ENCODE measurements at regions not wholly inside any gene's neighbourhood (a gene's known extent, or its start where the extent isn't known, plus 50 kb on each side); places are given as distances from the start of the nearest gene placed in this dataset.

- no peak overlapping the region for H2BK5ac ChIP-seq (ENCODE audit: low read length)
- peaks cover 2 to 7% of the 10 kb centered on the region in 2 donors for H3K4me1 ChIP-seq (ENCODE audit: control insufficient read depth in 2 of 2, insufficient read depth in 1 of 2, low read depth in 1 of 2, low read length in 2 of 2)
- no peak overlapping the region for H3K23ac ChIP-seq (ENCODE audit: low read depth, low read length, poor library complexity)
- H3K79me1 ChIP-seq (ENCODE audit: low read depth, low read length), result no peaks in the 10 kb centered on the region
- H3K4ac ChIP-seq (ENCODE audit: low read length), result no peak overlapping the region
- no peak overlapping the region for H2BK120ac ChIP-seq (ENCODE audit: low read depth, low read length)
- no peak overlapping the region for H2BK15ac ChIP-seq (ENCODE audit: low read length)
- no peak overlapping the region for H2AFZ ChIP-seq (ENCODE audit: low read length)
- WGBS, 2 donors (ENCODE audit: extremely low coverage in 2 of 2, insufficient read length in 2 of 2, insufficient replicate concordance in 1 of 2), result no CpG with 5 or more reads among the region's 5 CpGs
- H3K9me3 ChIP-seq (replicated peaks in 1 of 2; ENCODE audit: control insufficient read depth in 2 of 2, insufficient read depth in 1 of 2, low read depth in 1 of 2, low read length in 2 of 2), result no peaks in the 10 kb centered on the region
- no peaks in the 10 kb centered on the region for H3K36me3 ChIP-seq (replicated peaks in 1 of 2; ENCODE audit: control insufficient read depth in 2 of 2, insufficient read depth in 2 of 2, low read length in 2 of 2)
- no peaks in the 10 kb centered on the region for H3K27me3 ChIP-seq (ENCODE audit: control insufficient read depth in 3 of 3, insufficient read depth in 3 of 3, low read depth in 1 of 3, low read length in 3 of 3)
- H2AK5ac ChIP-seq (ENCODE audit: low read depth, low read length), result no peak overlapping the region
- no peak overlapping the region for H4K91ac ChIP-seq (ENCODE audit: low read depth, low read length, poor library complexity)
- H2BK12ac ChIP-seq (ENCODE audit: low read length), result no peak overlapping the region
- DNase-seq (ENCODE audit: low spot score), result no peak
- no peak overlapping the region for H3K27ac ChIP-seq (replicated peaks; ENCODE audit: low read length)
- no peak overlapping the region for H3K14ac ChIP-seq (ENCODE audit: low read length)
- H3K18ac ChIP-seq (ENCODE audit: low read length), result peak overlapping the region; percentile 20
- H3K4me2 ChIP-seq (ENCODE audit: insufficient read depth, low read length, poor library complexity, severe bottlenecking), result no peak overlapping the region
- H3K9ac ChIP-seq (ENCODE audit: low read depth, low read length, poor library complexity), result no peak overlapping the region
- H4K8ac ChIP-seq (ENCODE audit: low read depth, low read length), result no peak overlapping the region
- no peak overlapping the region for H3K4me3 ChIP-seq (ENCODE audit: low read length in 2 of 2)
Observed at GRCh38 chr1:8267307-8267706, 50.6 kb upstream of the SLC45A1 start.

- no peak overlapping the region for H2AFZ ChIP-seq (ENCODE audit: low read length)
- H3K14ac ChIP-seq (ENCODE audit: low read length), result no peak overlapping the region
- H3K79me1 ChIP-seq (ENCODE audit: low read depth, low read length), result no peaks in the 10 kb centered on the region
- H4K91ac ChIP-seq (ENCODE audit: low read depth, low read length, poor library complexity), result no peak overlapping the region
- WGBS, 2 donors (ENCODE audit: extremely low coverage in 2 of 2, insufficient read length in 2 of 2, insufficient replicate concordance in 1 of 2), result no CpG with 5 or more reads among the region's 8 CpGs
- no peak overlapping the region for H2AK5ac ChIP-seq (ENCODE audit: low read depth, low read length)
- no peak overlapping the region for H3K23ac ChIP-seq (ENCODE audit: low read depth, low read length, poor library complexity)
- H2BK12ac ChIP-seq (ENCODE audit: low read length), result no peak overlapping the region
- H3K4me3 ChIP-seq (ENCODE audit: low read length in 2 of 2), result no peak overlapping the region
- no peaks in the 10 kb centered on the region for H3K36me3 ChIP-seq (replicated peaks in 1 of 2; ENCODE audit: control insufficient read depth in 2 of 2, insufficient read depth in 2 of 2, low read length in 2 of 2)
- H3K18ac ChIP-seq (ENCODE audit: low read length), result no peak overlapping the region
- H4K8ac ChIP-seq (ENCODE audit: low read depth, low read length), result no peak overlapping the region
- H3K4me2 ChIP-seq (ENCODE audit: insufficient read depth, low read length, poor library complexity, severe bottlenecking), result no peak overlapping the region
- peaks cover 2 to 7% of the 10 kb centered on the region in 2 donors for H3K4me1 ChIP-seq (ENCODE audit: control insufficient read depth in 2 of 2, insufficient read depth in 1 of 2, low read depth in 1 of 2, low read length in 2 of 2)
- H3K4ac ChIP-seq (ENCODE audit: low read length), result no peak overlapping the region
- H2BK15ac ChIP-seq (ENCODE audit: low read length), result no peak overlapping the region
- H2BK5ac ChIP-seq (ENCODE audit: low read length), result no peak overlapping the region
- H3K9me3 ChIP-seq (replicated peaks in 1 of 2; ENCODE audit: control insufficient read depth in 2 of 2, insufficient read depth in 1 of 2, low read depth in 1 of 2, low read length in 2 of 2), result no peaks in the 10 kb centered on the region
- H3K9ac ChIP-seq (ENCODE audit: low read depth, low read length, poor library complexity), result no peak overlapping the region
- peak; percentile 83 for DNase-seq (ENCODE audit: low spot score)
- no peaks in the 10 kb centered on the region for H3K27me3 ChIP-seq (ENCODE audit: control insufficient read depth in 3 of 3, insufficient read depth in 3 of 3, low read depth in 1 of 3, low read length in 3 of 3)
- H2BK120ac ChIP-seq (ENCODE audit: low read depth, low read length), result no peak overlapping the region
- H3K27ac ChIP-seq (replicated peaks; ENCODE audit: low read length), result no peak overlapping the region
Observed at GRCh38 chr1:8266436-8267165, 51.3 kb upstream of the SLC45A1 start.

- no peak overlapping the region for H3K9ac ChIP-seq (ENCODE audit: low read depth, low read length, poor library complexity)
- H3K79me1 ChIP-seq (ENCODE audit: low read depth, low read length), result no peaks in the 10 kb centered on the region
- no peak overlapping the region for H3K23ac ChIP-seq (ENCODE audit: low read depth, low read length, poor library complexity)
- DNase-seq (ENCODE audit: low spot score), result no peak
- no peak overlapping the region for H3K27ac ChIP-seq (replicated peaks; ENCODE audit: low read length)
- H2BK15ac ChIP-seq (ENCODE audit: low read length), result no peak overlapping the region
- H3K9me3 ChIP-seq (replicated peaks in 1 of 2; ENCODE audit: control insufficient read depth in 2 of 2, insufficient read depth in 1 of 2, low read depth in 1 of 2, low read length in 2 of 2), result no peaks in the 10 kb centered on the region
- H2BK5ac ChIP-seq (ENCODE audit: low read length), result no peak overlapping the region
- H3K18ac ChIP-seq (ENCODE audit: low read length), result no peak overlapping the region
- no peak overlapping the region for H4K91ac ChIP-seq (ENCODE audit: low read depth, low read length, poor library complexity)
- H3K27me3 ChIP-seq (ENCODE audit: control insufficient read depth in 3 of 3, insufficient read depth in 3 of 3, low read depth in 1 of 3, low read length in 3 of 3), result peaks cover 0 to 6% (median 3%) of the 10 kb centered on the region in 3 experiments
- no peak overlapping the region for H2BK12ac ChIP-seq (ENCODE audit: low read length)
- H3K36me3 ChIP-seq (replicated peaks in 1 of 2; ENCODE audit: control insufficient read depth in 2 of 2, insufficient read depth in 2 of 2, low read length in 2 of 2), result no peaks in the 10 kb centered on the region
- no CpG with 5 or more reads among the region's 4 CpGs for WGBS, 2 donors (ENCODE audit: extremely low coverage in 2 of 2, insufficient read length in 2 of 2, insufficient replicate concordance in 1 of 2)
- H3K4ac ChIP-seq (ENCODE audit: low read length), result no peak overlapping the region
- no peak overlapping the region for H4K8ac ChIP-seq (ENCODE audit: low read depth, low read length)
- H2BK120ac ChIP-seq (ENCODE audit: low read depth, low read length), result no peak overlapping the region
- no peak overlapping the region for H3K4me2 ChIP-seq (ENCODE audit: insufficient read depth, low read length, poor library complexity, severe bottlenecking)
- H3K4me1 ChIP-seq (ENCODE audit: control insufficient read depth in 2 of 2, insufficient read depth in 1 of 2, low read depth in 1 of 2, low read length in 2 of 2), result peaks cover 2 to 3% of the 10 kb centered on the region in 2 donors
- H2AFZ ChIP-seq (ENCODE audit: low read length), result no peak overlapping the region
- H3K4me3 ChIP-seq (ENCODE audit: low read length in 2 of 2), result no peak overlapping the region
- no peak overlapping the region for H3K14ac ChIP-seq (ENCODE audit: low read length)
- no peak overlapping the region for H2AK5ac ChIP-seq (ENCODE audit: low read depth, low read length)
Observed at GRCh38 chr1:8263791-8264190, 54.1 kb upstream of the SLC45A1 start.

GRCh38 chr1:8261398-8261762, 56.5 kb upstream of the SLC45A1 start:
- Histone ChIP-seq H2BK12ac (ENCODE audit: low read length) (no peak overlapping the region), H4K91ac (ENCODE audit: low read depth, low read length, poor library complexity) (no peak overlapping the region), H3K9ac (ENCODE audit: low read depth, low read length, poor library complexity) (no peak overlapping the region), H4K8ac (ENCODE audit: low read depth, low read length) (no peak overlapping the region), H3K9me3 (replicated peaks in 1 of 2; ENCODE audit: control insufficient read depth in 2 of 2, insufficient read depth in 1 of 2, low read depth in 1 of 2, low read length in 2 of 2) (no peaks in the 10 kb centered on the region), H3K4me1 (ENCODE audit: control insufficient read depth in 2 of 2, insufficient read depth in 1 of 2, low read depth in 1 of 2, low read length in 2 of 2) (no peaks in the 10 kb centered on the region), H3K27me3 (ENCODE audit: control insufficient read depth in 3 of 3, insufficient read depth in 3 of 3, low read depth in 1 of 3, low read length in 3 of 3) (peaks cover 0 to 6% (median 3%) of the 10 kb centered on the region in 3 experiments), H2AFZ (ENCODE audit: low read length) (no peak overlapping the region), H3K18ac (ENCODE audit: low read length) (no peak overlapping the region), H3K27ac (replicated peaks; ENCODE audit: low read length) (no peak overlapping the region), H3K4me3 (ENCODE audit: low read length in 2 of 2) (no peak overlapping the region), H2BK120ac (ENCODE audit: low read depth, low read length) (no peak overlapping the region), H3K4ac (ENCODE audit: low read length) (no peak overlapping the region), H3K36me3 (replicated peaks in 1 of 2; ENCODE audit: control insufficient read depth in 2 of 2, insufficient read depth in 2 of 2, low read length in 2 of 2) (no peaks in the 10 kb centered on the region), H2AK5ac (ENCODE audit: low read depth, low read length) (no peak overlapping the region), H3K4me2 (ENCODE audit: insufficient read depth, low read length, poor library complexity, severe bottlenecking) (no peak overlapping the region), H3K79me1 (ENCODE audit: low read depth, low read length) (no peaks in the 10 kb centered on the region), H2BK15ac (ENCODE audit: low read length) (no peak overlapping the region), H3K23ac (ENCODE audit: low read depth, low read length, poor library complexity) (no peak overlapping the region), H3K14ac (ENCODE audit: low read length) (no peak overlapping the region), H2BK5ac (ENCODE audit: low read length) (no peak overlapping the region)
- DNase-seq (ENCODE audit: low spot score), result no peak
- no CpG with 5 or more reads among the region's 1 CpG for WGBS, 2 donors (ENCODE audit: extremely low coverage in 2 of 2, insufficient read length in 2 of 2, insufficient replicate concordance in 1 of 2)

Data from neuronal stem cell (in vitro differentiated cells).